ENCODE measurements at regions not wholly inside any gene's neighbourhood (a gene's known extent, or its start where the extent isn't known, plus 50 kb on each side); places are given as distances from the start of the nearest gene placed in this dataset.

DNA sequence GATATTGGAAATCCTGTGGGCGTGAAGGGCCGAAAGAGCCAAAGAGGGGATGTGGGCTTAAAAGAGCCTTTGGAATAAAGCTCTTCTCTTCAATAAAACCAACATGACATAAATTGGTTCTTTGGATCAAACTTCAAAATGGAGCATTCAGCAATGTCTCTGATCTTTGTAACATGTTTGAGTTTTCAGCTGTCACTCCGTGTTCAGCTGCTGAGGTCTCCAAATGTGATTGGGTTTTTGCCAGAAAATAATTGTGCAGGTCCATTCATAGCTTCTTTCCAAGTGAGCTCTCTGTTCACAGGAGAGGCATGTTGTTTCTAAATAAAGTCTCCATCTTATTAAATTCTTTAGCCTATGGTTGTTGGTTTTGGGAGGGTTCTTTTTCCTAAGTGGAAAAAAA lies 127.6 kb upstream of the CCDC68 start:
- no peak for TF ChIP-seq POLR2A (IDR thresholded peaks at IDR 0.05; ENCODE audit: low read length)
- no peak for TF ChIP-seq GATA1 (IDR thresholded peaks at IDR 0.05; ENCODE audit: low read depth, low read length)
